ENCODE measurements at regions not wholly inside any gene's neighbourhood (a gene's known extent, or its start where the extent isn't known, plus 50 kb on each side); places are given as distances from the start of the nearest gene placed in this dataset.

DNA sequence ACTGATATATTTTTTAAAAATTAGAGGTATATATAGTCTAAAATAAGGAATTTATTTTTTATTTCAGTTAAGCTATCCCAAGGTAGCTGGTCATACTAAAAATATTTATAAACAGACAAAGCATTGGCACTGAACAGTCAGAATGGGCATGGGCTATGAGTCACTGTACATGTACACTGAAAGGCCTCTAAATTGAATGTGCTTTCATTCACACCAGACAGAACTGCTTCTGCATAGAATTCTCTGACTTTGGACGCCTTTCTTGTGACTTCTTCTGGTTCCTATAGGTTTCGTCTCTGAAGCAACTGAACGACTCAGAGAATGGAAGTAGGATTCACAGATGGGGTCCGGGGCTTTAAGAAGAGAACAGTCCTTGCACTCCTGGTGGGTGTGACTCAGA is 394.8 kb upstream of the MEF2C start:
- H3K27me3 ChIP-seq (ENCODE audit: control insufficient read depth, insufficient read depth, low read length): no peaks in the 10 kb centered on the region
- no peak for DNase-seq
- H3K4me3 ChIP-seq (ENCODE audit: insufficient read depth, low read depth, low read length): no peak overlapping the region
- H3K36me3 ChIP-seq (replicated peaks; ENCODE audit: control insufficient read depth, insufficient read depth, low read length): no peaks in the 10 kb centered on the region

- Histone ChIP-seq H3K36me3 (replicated peaks; ENCODE audit: control insufficient read depth, insufficient read depth, low read length) (no peaks in the 10 kb centered on the region), H3K4me3 (ENCODE audit: insufficient read depth, low read depth, low read length) (no peak overlapping the region), H3K27me3 (ENCODE audit: control insufficient read depth, insufficient read depth, low read length) (no peaks in the 10 kb centered on the region)
- no peak for DNase-seq
Observed at GRCh38 chr5:89276566-89277305, 393.8 kb upstream of the MEF2C start.

GRCh38 chr5:89275066-89275855 is 392.3 kb upstream of the MEF2C start:
- DNase-seq: no peak
- H3K4me3 ChIP-seq (ENCODE audit: insufficient read depth, low read depth, low read length): no peak overlapping the region
- H3K36me3 ChIP-seq (replicated peaks; ENCODE audit: control insufficient read depth, insufficient read depth, low read length): no peaks in the 10 kb centered on the region
- no peaks in the 10 kb centered on the region for H3K27me3 ChIP-seq (ENCODE audit: control insufficient read depth, insufficient read depth, low read length)

DNA sequence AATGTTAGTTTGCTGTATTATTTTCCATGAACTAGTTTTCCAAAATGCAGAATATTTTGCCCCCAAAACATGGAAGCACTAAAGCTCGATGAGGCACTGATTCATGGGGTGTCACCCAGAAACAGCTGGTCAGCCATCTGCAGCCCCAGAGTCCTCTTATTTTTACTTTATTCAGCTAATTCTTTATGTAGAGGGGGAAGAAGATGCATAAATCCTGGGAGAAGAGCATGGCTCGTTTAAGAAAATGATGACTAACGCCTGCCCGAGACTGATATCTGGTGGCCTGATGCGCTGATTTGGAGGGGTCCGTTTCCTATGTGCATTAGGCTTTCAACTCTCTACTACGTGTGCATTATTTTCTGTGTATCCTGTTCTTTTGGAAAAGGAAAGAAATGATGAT is 390.3 kb upstream of the MEF2C start:
- H3K4me3 ChIP-seq (ENCODE audit: insufficient read depth, low read depth, low read length): no peak overlapping the region
- no peaks in the 10 kb centered on the region for H3K27me3 ChIP-seq (ENCODE audit: control insufficient read depth, insufficient read depth, low read length)
- no peaks in the 10 kb centered on the region for H3K36me3 ChIP-seq (replicated peaks; ENCODE audit: control insufficient read depth, insufficient read depth, low read length)
- no peak for DNase-seq

DNA sequence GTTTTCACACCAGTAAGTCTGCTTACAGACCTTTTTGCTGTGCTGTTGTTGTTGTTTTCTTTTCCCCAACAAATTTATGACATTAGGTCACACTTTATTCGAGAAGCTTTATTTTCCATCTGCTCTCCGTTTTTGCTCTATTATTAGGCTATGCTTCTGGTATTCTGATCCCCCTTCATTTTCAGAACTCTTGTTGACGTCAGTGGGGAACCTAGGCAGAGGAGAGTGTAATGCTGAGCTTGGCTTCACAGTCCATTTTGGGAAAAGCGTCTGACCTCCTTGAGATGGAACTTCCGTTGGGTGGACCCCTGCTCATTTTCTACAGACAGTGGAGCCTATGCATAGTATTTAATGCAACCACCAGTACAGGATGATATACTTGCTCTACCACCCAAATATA is 387.9 kb upstream of the MEF2C start:
- no peak for DNase-seq
- no peak overlapping the region for H3K4me3 ChIP-seq (ENCODE audit: insufficient read depth, low read depth, low read length)
- H3K27me3 ChIP-seq (ENCODE audit: control insufficient read depth, insufficient read depth, low read length): no peaks in the 10 kb centered on the region
- H3K36me3 ChIP-seq (replicated peaks; ENCODE audit: control insufficient read depth, insufficient read depth, low read length): no peaks in the 10 kb centered on the region

DNA sequence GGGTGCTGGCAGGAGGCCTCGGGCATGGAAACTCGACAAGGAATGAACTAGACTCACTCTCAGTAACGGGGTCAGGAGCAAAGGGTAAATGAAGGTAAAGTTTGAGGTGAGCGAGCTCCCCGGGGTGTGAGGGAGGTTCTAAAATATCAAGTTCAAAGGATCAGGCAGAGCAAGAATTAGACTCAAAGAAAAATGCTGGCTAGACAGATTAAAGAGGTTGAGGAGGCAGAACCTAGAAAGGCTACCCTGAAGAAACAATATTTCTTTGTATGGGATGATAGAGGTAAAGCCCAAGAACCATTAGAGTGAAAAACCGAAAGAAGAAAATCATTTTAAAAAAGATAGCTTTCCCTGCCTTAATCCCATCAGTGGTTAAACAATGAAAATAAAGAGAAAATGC is 386.7 kb upstream of the MEF2C start:
- Histone ChIP-seq H3K36me3 (replicated peaks; ENCODE audit: control insufficient read depth, insufficient read depth, low read length) (no peaks in the 10 kb centered on the region), H3K4me3 (ENCODE audit: insufficient read depth, low read depth, low read length) (no peak overlapping the region), H3K27me3 (ENCODE audit: control insufficient read depth, insufficient read depth, low read length) (no peaks in the 10 kb centered on the region)
- DNase-seq: no peak

DNA sequence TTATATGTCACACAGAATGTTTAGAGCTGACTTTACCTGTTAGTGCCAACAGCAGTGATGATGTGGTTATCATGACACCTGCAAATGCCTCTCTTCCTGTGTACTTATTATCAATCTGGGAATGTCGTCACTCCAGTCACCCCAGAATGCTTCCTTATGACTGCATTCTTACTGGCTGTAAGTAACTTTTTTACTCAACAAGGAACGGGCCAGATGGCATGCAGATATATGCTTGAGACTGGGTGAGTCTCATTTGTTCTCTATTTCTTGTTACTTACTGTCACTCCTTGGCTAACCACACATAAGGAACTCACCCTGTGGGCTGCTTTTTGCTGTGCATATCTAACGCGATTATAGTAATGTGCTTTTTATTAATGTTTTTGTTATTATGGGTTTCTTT is 385.5 kb upstream of the MEF2C start:
- H3K27me3 ChIP-seq (ENCODE audit: control insufficient read depth, insufficient read depth, low read length): no peaks in the 10 kb centered on the region
- no peak for DNase-seq

GRCh38 chr5:89267788-89268187 is 384.8 kb upstream of the MEF2C start:
- Histone ChIP-seq H3K27me3 (ENCODE audit: control insufficient read depth, insufficient read depth, low read length) (no peaks in the 10 kb centered on the region), H3K36me3 (replicated peaks; ENCODE audit: control insufficient read depth, insufficient read depth, low read length) (no peaks in the 10 kb centered on the region), H3K4me3 (ENCODE audit: insufficient read depth, low read depth, low read length) (no peak overlapping the region)
- no peak for DNase-seq

More for the DNA sequence above, 385.5 kb upstream of the MEF2C start:
- Histone ChIP-seq H3K4me3 (ENCODE audit: insufficient read depth, low read depth, low read length) (no peak overlapping the region), H3K36me3 (replicated peaks; ENCODE audit: control insufficient read depth, insufficient read depth, low read length) (no peaks in the 10 kb centered on the region)

GRCh38 chr5:89265511-89266179 is 382.7 kb upstream of the MEF2C start:
- no peak overlapping the region for H3K4me3 ChIP-seq (ENCODE audit: insufficient read depth, low read depth, low read length)
- H3K27me3 ChIP-seq (ENCODE audit: control insufficient read depth, insufficient read depth, low read length): no peaks in the 10 kb centered on the region
- no peak for DNase-seq
- H3K36me3 ChIP-seq (replicated peaks; ENCODE audit: control insufficient read depth, insufficient read depth, low read length): no peaks in the 10 kb centered on the region

DNA sequence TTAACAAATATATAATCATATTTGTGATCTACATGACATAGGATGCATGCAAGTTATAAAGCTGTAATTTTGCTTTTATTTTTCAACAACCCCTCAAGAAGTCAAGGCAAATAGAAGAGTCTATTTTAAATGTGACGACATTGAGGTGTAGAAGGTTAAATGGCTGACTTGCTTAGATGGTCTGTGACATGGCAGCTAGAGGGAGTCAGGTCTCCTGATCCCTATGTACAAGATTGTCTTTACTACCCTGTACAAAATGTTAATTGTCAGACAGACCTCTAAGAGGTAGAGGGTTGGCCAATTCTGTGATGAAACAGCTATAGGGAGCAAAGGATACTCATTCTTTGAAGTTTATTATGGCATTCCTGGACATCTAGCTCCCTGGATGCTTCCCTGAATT is 380.9 kb upstream of the MEF2C start:
- no peak overlapping the region for H3K4me3 ChIP-seq (ENCODE audit: insufficient read depth, low read depth, low read length)
- no peaks in the 10 kb centered on the region for H3K36me3 ChIP-seq (replicated peaks; ENCODE audit: control insufficient read depth, insufficient read depth, low read length)
- no peaks in the 10 kb centered on the region for H3K27me3 ChIP-seq (ENCODE audit: control insufficient read depth, insufficient read depth, low read length)
- DNase-seq: no peak

- H3K36me3 ChIP-seq (replicated peaks; ENCODE audit: control insufficient read depth, insufficient read depth, low read length): no peaks in the 10 kb centered on the region
- no peak overlapping the region for H3K4me3 ChIP-seq (ENCODE audit: insufficient read depth, low read depth, low read length)
- DNase-seq: no peak
- H3K27me3 ChIP-seq (ENCODE audit: control insufficient read depth, insufficient read depth, low read length): no peaks in the 10 kb centered on the region
Observed at GRCh38 chr5:89262030-89262429, 379.0 kb upstream of the MEF2C start.

GRCh38 chr5:89260254-89260653 is 377.3 kb upstream of the MEF2C start:
- no peaks in the 10 kb centered on the region for H3K36me3 ChIP-seq (replicated peaks; ENCODE audit: control insufficient read depth, insufficient read depth, low read length)
- no peak for DNase-seq
- H3K4me3 ChIP-seq (ENCODE audit: insufficient read depth, low read depth, low read length): no peak overlapping the region
- H3K27me3 ChIP-seq (ENCODE audit: control insufficient read depth, insufficient read depth, low read length): no peaks in the 10 kb centered on the region

DNA sequence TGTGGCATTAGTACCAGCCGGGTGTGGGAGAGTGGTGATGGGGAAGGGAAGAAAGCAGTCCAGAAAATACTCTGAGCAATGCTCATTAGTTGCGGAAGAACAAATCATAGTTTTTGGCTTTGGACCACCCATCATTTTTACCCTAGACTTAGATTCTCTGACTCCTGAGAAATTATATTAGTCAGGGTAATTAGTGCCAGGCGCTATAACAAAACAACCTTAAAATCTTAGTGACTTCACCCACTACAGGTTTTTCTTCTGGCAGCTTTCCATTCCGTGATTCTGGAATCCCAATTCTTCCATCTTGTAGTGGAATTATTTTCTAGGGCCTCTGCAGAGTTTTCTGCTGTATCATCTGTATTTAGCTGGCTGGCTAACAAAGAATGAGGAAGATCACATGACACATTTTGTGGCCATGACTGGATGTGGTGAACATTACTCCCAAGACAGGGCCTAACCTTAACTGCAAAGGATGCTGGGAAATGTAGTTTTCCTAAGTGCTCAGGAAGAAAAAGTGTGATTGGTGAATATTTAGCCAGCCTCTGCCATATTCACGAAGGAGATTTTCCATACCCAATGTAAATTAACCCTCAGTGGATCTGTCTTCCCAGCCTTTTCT is 373.0 kb upstream of the MEF2C start:
- DNase-seq: no peak
- H3K4me3 ChIP-seq (ENCODE audit: insufficient read depth, low read depth, low read length): no peak overlapping the region
- no peaks in the 10 kb centered on the region for H3K27me3 ChIP-seq (ENCODE audit: control insufficient read depth, insufficient read depth, low read length)
- H3K36me3 ChIP-seq (replicated peaks; ENCODE audit: control insufficient read depth, insufficient read depth, low read length): no peaks in the 10 kb centered on the region

DNA sequence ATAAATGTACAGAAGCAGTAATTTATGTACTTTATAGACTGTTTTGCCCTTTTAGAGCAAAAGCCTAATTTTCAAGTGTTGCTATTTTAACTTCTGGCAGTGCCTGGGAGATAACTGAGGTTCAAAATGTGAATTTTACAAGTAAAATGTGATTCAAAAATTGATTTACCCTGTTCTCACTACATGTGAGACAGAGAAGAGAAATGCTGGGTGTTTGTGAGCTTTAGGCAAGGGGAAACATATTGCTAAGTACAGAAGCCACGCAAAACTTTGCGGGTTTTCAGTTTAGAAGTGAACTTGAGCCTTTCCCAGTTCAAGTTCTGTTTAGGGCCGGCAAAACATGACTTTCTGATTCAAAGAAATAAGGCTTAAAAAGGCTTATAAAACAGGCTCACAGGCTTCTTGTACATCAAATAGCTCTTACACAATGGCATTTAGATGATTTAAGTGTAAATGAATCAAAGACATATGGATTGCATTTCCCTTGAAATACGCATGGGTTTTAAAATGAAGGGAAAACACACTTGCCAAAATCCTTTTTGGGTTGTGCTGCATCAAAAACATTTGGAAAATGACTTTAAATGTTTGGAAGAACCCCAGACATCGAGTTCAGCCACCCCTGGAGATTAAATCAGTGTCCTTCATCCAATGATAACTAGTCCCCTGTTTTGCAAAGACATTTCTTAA is 370.8 kb upstream of the MEF2C start:
- DNase-seq: no peak
- Histone ChIP-seq H3K4me3 (ENCODE audit: insufficient read depth, low read depth, low read length) (no peak overlapping the region), H3K36me3 (replicated peaks; ENCODE audit: control insufficient read depth, insufficient read depth, low read length) (no peaks in the 10 kb centered on the region), H3K27me3 (ENCODE audit: control insufficient read depth, insufficient read depth, low read length) (no peaks in the 10 kb centered on the region)
